BLaER1 (cell line): ENCODE measurements at regions not wholly inside any gene's neighbourhood (a gene's known extent, or its start where the extent isn't known, plus 50 kb on each side); places are given as distances from the start of the nearest gene placed in this dataset.

Experiments
- H3K27ac ChIP-seq: shearing (Covaris generic); formaldehyde crosslinking; 2 replicates; pipeline ENCODE4 v1.8.1; 2022
- H3K27me3 ChIP-seq: shearing (Covaris generic); formaldehyde crosslinking; 2 replicates; pipeline ENCODE4 v1.8.1; 2022
- H3K36me3 ChIP-seq: shearing (Covaris generic); formaldehyde crosslinking; 2 replicates; pipeline ENCODE4 v1.8.1; 2022
- H3K4me1 ChIP-seq: shearing (Covaris generic); formaldehyde crosslinking; 2 replicates; pipeline ENCODE4 v1.8.1; 2022
- H3K4me2 ChIP-seq: shearing (Covaris generic); formaldehyde crosslinking; 2 replicates; pipeline ENCODE4 v1.8.1; 2022
- H3K4me3 ChIP-seq: shearing (Covaris generic); formaldehyde crosslinking; 2 replicates; pipeline ENCODE4 v1.8.1; 2022
- H3K9ac ChIP-seq: shearing (Covaris generic); formaldehyde crosslinking; 2 replicates; pipeline ENCODE4 v1.8.1; 2022
- H3K9me3 ChIP-seq: shearing (Covaris generic); formaldehyde crosslinking; 2 replicates; pipeline ENCODE4 v1.8.1; 2022
- H4K20me1 ChIP-seq: shearing (Covaris generic); formaldehyde crosslinking; 2 replicates; pipeline ENCODE4 v1.8.1; 2022
- Cebpa-rat ChIP-seq: shearing (Covaris generic); IDR thresholded peaks from 2 replicates; pipeline ENCODE4 v1.8.1; 2022

GRCh38 chr9:31983895-31984294 is 400.5 kb upstream of the ACO1 start:
- no peak overlapping the region for H3K9ac ChIP-seq
- no peaks in the 10 kb centered on the region for H3K27me3 ChIP-seq
- no peaks in the 10 kb centered on the region for H3K36me3 ChIP-seq
- TF ChIP-seq Cebpa-rat = no peak
- H3K4me2 ChIP-seq = no peak overlapping the region
- no peaks in the 10 kb centered on the region for H3K4me1 ChIP-seq
- H3K9me3 ChIP-seq = peaks cover 25% of the 10 kb centered on the region
- H4K20me1 ChIP-seq = no peaks in the 10 kb centered on the region
- no peak overlapping the region for H3K4me3 ChIP-seq
- no peak overlapping the region for H3K27ac ChIP-seq

- no peaks in the 10 kb centered on the region for H3K36me3 ChIP-seq
- H3K4me3 ChIP-seq = no peak overlapping the region
- no peak overlapping the region for H3K9ac ChIP-seq
- H4K20me1 ChIP-seq = no peaks in the 10 kb centered on the region
- H3K27ac ChIP-seq = no peak overlapping the region
- no peaks in the 10 kb centered on the region for H3K27me3 ChIP-seq
- no peak overlapping the region for H3K4me2 ChIP-seq
- H3K9me3 ChIP-seq = no peaks in the 10 kb centered on the region
- no peak for TF ChIP-seq Cebpa-rat
- H3K4me1 ChIP-seq = no peaks in the 10 kb centered on the region
Observed at GRCh38 chr9:31996331-31996730, 388.1 kb upstream of the ACO1 start.

GRCh38 chr9:32004431-32005076 is 379.9 kb upstream of the ACO1 start:
- Histone ChIP-seq H3K4me3 (no peak overlapping the region), H4K20me1 (no peaks in the 10 kb centered on the region), H3K9me3 (no peaks in the 10 kb centered on the region), H3K4me1 (no peaks in the 10 kb centered on the region), H3K9ac (no peak overlapping the region), H3K36me3 (no peaks in the 10 kb centered on the region), H3K4me2 (no peak overlapping the region), H3K27ac (no peak overlapping the region), H3K27me3 (no peaks in the 10 kb centered on the region)
- no peak for TF ChIP-seq Cebpa-rat

DNA sequence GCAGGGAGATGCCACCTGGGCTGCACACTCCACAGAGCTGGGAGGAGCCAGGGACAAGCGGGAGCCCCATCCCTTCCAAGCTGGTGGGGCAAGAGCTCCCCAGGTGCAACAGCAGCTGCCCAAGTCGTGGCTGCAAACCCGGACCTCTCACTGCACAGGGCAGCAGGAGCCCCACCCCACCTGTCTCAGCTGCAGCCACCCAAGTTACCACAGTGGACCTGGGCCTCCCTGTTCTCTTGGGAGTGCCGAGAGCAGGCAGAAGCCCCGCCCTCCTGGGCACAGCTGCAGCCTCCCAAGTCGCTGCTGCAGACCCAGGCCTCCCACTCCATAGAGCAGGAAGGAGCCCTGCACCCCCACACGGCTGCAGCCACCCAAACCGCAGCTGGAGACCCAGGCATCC is 374.1 kb upstream of the ACO1 start:
- Histone ChIP-seq H3K27ac (no peak overlapping the region), H4K20me1 (no peaks in the 10 kb centered on the region), H3K4me3 (no peak overlapping the region), H3K9me3 (peaks cover 15% of the 10 kb centered on the region), H3K27me3 (no peaks in the 10 kb centered on the region), H3K4me1 (no peaks in the 10 kb centered on the region), H3K4me2 (no peak overlapping the region), H3K36me3 (no peaks in the 10 kb centered on the region), H3K9ac (no peak overlapping the region)
- no peak for TF ChIP-seq Cebpa-rat

- Histone ChIP-seq H3K4me3 (no peak overlapping the region), H3K9me3 (peaks cover 19% of the 10 kb centered on the region), H3K27me3 (no peaks in the 10 kb centered on the region), H3K9ac (no peak overlapping the region), H3K36me3 (no peaks in the 10 kb centered on the region), H3K4me2 (no peak overlapping the region), H3K27ac (no peak overlapping the region), H4K20me1 (no peaks in the 10 kb centered on the region), H3K4me1 (no peaks in the 10 kb centered on the region)
- TF ChIP-seq Cebpa-rat = no peak
Observed at GRCh38 chr9:32011049-32011448, 373.4 kb upstream of the ACO1 start.

- no peak overlapping the region for H3K4me2 ChIP-seq
- H3K27ac ChIP-seq = no peak overlapping the region
- no peak overlapping the region for H3K4me3 ChIP-seq
Observed at GRCh38 chr9:32015795-32016194, 368.6 kb upstream of the ACO1 start.

DNA sequence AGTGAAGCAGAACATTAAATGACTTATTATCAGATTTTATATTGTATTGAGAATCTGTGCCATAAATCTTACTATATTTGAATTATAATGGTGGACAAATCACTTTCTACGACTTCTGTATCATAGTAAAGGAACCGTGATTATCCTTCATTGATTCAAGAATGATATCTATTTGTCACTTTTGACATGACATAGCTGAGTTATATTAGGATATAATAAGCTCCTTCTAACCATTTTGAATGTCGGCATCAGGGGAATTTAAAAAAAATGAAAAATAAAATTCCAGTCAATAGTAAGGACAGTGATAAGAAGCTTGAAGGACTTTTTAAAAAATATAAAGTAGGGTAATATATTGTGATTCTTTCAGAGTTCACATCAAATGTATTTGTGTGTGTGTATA is 338.9 kb upstream of the ACO1 start:
- no peak for TF ChIP-seq Cebpa-rat
- Histone ChIP-seq H3K4me3 (no peak overlapping the region), H3K27me3 (no peaks in the 10 kb centered on the region), H4K20me1 (no peaks in the 10 kb centered on the region), H3K4me2 (no peak overlapping the region), H3K36me3 (no peaks in the 10 kb centered on the region), H3K9me3 (no peaks in the 10 kb centered on the region), H3K4me1 (no peaks in the 10 kb centered on the region), H3K9ac (no peak overlapping the region), H3K27ac (no peak overlapping the region)

More at GRCh38 chr9:32015795-32016194, 368.6 kb upstream of the ACO1 start:
- Histone ChIP-seq H3K9me3 (peaks cover 12% of the 10 kb centered on the region), H3K36me3 (no peaks in the 10 kb centered on the region), H3K4me1 (no peaks in the 10 kb centered on the region), H4K20me1 (no peaks in the 10 kb centered on the region), H3K9ac (no peak overlapping the region), H3K27me3 (no peaks in the 10 kb centered on the region)
- TF ChIP-seq Cebpa-rat = no peak

GRCh38 chr9:32067261-32067660 is 317.2 kb upstream of the ACO1 start:
- H3K9ac ChIP-seq = no peak overlapping the region
- TF ChIP-seq Cebpa-rat = no peak

GRCh38 chr9:32069169-32069813 is 315.2 kb upstream of the ACO1 start:
- H3K4me1 ChIP-seq = no peaks in the 10 kb centered on the region
- no peak overlapping the region for H3K4me2 ChIP-seq
- H3K36me3 ChIP-seq = no peaks in the 10 kb centered on the region
- no peaks in the 10 kb centered on the region for H3K27me3 ChIP-seq
- no peak overlapping the region for H3K9ac ChIP-seq
- no peak overlapping the region for H3K4me3 ChIP-seq
- no peaks in the 10 kb centered on the region for H3K9me3 ChIP-seq
- TF ChIP-seq Cebpa-rat = no peak
- H3K27ac ChIP-seq = no peak overlapping the region
- no peaks in the 10 kb centered on the region for H4K20me1 ChIP-seq

More at GRCh38 chr9:32067261-32067660, 317.2 kb upstream of the ACO1 start:
- Histone ChIP-seq H3K27me3 (no peaks in the 10 kb centered on the region), H3K4me2 (no peak overlapping the region), H3K27ac (no peak overlapping the region), H4K20me1 (no peaks in the 10 kb centered on the region), H3K4me3 (no peak overlapping the region), H3K9me3 (no peaks in the 10 kb centered on the region), H3K36me3 (no peaks in the 10 kb centered on the region), H3K4me1 (no peaks in the 10 kb centered on the region)

DNA sequence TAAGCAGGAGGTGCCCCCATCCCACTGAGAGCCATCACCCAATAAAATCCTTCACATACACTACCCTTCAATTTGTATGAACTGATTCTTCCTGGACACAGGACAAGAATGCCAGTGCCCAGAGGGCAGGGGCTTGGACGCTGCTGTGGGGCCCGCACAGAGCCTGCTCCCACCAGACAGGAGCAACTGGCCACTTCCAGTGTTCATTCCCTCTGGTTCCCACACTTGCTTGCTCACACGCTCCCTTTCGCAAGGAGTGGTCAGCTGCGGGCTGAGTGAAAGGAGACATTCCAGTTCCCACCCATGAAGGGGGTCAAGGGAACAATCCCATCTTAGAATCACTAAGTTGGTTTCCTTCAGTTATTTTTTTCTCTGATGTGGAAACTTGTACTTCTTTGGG is 314.5 kb upstream of the ACO1 start:
- Histone ChIP-seq H3K27me3 (no peaks in the 10 kb centered on the region), H4K20me1 (no peaks in the 10 kb centered on the region), H3K27ac (no peak overlapping the region), H3K4me2 (no peak overlapping the region), H3K4me3 (no peak overlapping the region), H3K4me1 (no peaks in the 10 kb centered on the region), H3K9ac (no peak overlapping the region), H3K9me3 (peaks cover 6% of the 10 kb centered on the region; the same call in 1 of the 2 replicates), H3K36me3 (no peaks in the 10 kb centered on the region)
- no peak for TF ChIP-seq Cebpa-rat
